Spleen (tissue), 11 donors: ENCODE measurements at regions not wholly inside any gene's neighbourhood (a gene's known extent, or its start where the extent isn't known, plus 50 kb on each side); places are given as distances from the start of the nearest gene placed in this dataset.

Experiments
- DNase-seq: peaks from one replicate; pipeline ENCODE4 v3.0.0-alpha.2; 2020
- H3K27ac ChIP-seq, 8 donors: fragments of 200-600 bp; sonication (generic) in 7 of 8; 1 replicate in 4 of 8; 2 replicates in 4 of 8; pipeline versions ENCODE4 v1.5.0 to v1.8.0; 2016 to 2021; ENCODE audit warnings: inconsistent platforms in 4 of 8, mild to moderate bottlenecking in 4 of 8, moderate library complexity in 1 of 8
- H3K27me3 ChIP-seq, 7 donors: fragments of 200-600 bp; sonication (generic) in 6 of 7; replicated peaks in 1 of 7; 1 replicate in 4 of 7; 2 replicates in 3 of 7; pipeline versions ENCODE4 v1.5.0 to v1.8.0; 2016 to 2021; ENCODE audit warnings: inconsistent platforms in 3 of 7, mild to moderate bottlenecking in 1 of 7
- H3K36me3 ChIP-seq, 6 donors: fragments of 200-600 bp; sonication (generic) in 5 of 6; 1 replicate in 4 of 6; 2 replicates in 2 of 6; pipeline versions ENCODE4 v1.5.0 to v1.8.0; 2016 to 2021; ENCODE audit warnings: inconsistent platforms in 2 of 6
- H3K4me1 ChIP-seq, 6 donors: fragments of 200-600 bp; sonication (generic) in 5 of 6; 1 replicate in 3 of 6; 2 replicates in 3 of 6; pipeline versions ENCODE4 v1.5.0 to v1.8.0; 2016 to 2021; ENCODE audit warnings: inconsistent platforms in 3 of 6
- H3K4me3 ChIP-seq, 8 donors: fragments of 200-600 bp; sonication (generic) in 7 of 8; 1 replicate in 4 of 8; 2 replicates in 4 of 8; pipeline versions ENCODE4 v1.5.0 to v1.8.0; 2016 to 2021; ENCODE audit warnings: inconsistent platforms in 4 of 8, mild to moderate bottlenecking in 4 of 8, moderate library complexity in 2 of 8
- H3K9me3 ChIP-seq, 8 donors: fragments of 200-600 bp; sonication (generic) in 7 of 8; 1 replicate in 4 of 8; 2 replicates in 4 of 8; pipeline versions ENCODE4 v1.5.0 to v1.8.0; 2016 to 2021; ENCODE audit warnings: inconsistent platforms in 4 of 8
- CTCF ChIP-seq, 11 experiments: fragments of 200-600 bp in 7 of 11; fragments of 450-650 bp in 4 of 11; sonication (generic) in 4 of 11; IDR thresholded peaks in 8 of 11; conservative IDR thresholded peaks in 3 of 11; 1 replicate in 7 of 11; 2 replicates in 4 of 11; pipeline versions ENCODE4 v1.4.0 to v1.8.0; 2016 to 2021; ENCODE audit warnings: antibody characterized with exemption in 11 of 11, inconsistent platforms in 4 of 11, mild to moderate bottlenecking in 1 of 11
- POLR2A ChIP-seq, 3 donors: fragments of 450-650 bp; IDR thresholded peaks; one replicate each; pipeline ENCODE4 v1.5.1; 2017; ENCODE audit warnings: antibody characterized with exemption in 3 of 3, mild to moderate bottlenecking in 1 of 3
- POLR2AphosphoS5 ChIP-seq, 3 donors: sonication (generic); formaldehyde crosslinking; IDR thresholded peaks; one replicate each; pipeline ENCODE4 v1.5.1; 2017; ENCODE audit warnings: antibody characterized with exemption in 3 of 3
- WGBS, 5 donors: extraction: QIAGEN DNeasy Blood & Tissue Kit in 3 of 5; methylation state at CpG; one replicate each; pipeline versions ENCODE4 v1.1.5 to v1.1.7; 2013 to 2018; 5-methylcytosine and 5-hydroxymethylcytosine counted together
- intact Hi-C: fragments of 100-400 bp; cut with DNase I; formaldehyde crosslinking; loops from one replicate; pipeline ENCODE4 v1.15.0; 2023; ENCODE audit warnings: low total_unique reads
- donor health status: healthy with polysubstance abuse.
- donor health status: DM: no; HTN: no; CAD: no; lungs with moderate emphysema.
- donor health status: DM: no; HTN: no; CAD: no.
- donor health status: Bipolar disorder and iron deficiency.
- donor health status: healthy.
- donor health status: DM: no; HTN: no; CAD: no.
- donor health status: DM: yes; HTN: yes; CAD: no.

- no peaks in the 10 kb centered on the region for H3K27me3 ChIP-seq
- peaks cover 0 to 37% (median 23%) of the 10 kb centered on the region in 8 donors for H3K9me3 ChIP-seq
- H3K27ac ChIP-seq, result no peak overlapping the region
- H3K4me1 ChIP-seq, result no peaks in the 10 kb centered on the region
- no peak for DNase-seq
- H3K4me3 ChIP-seq, result no peak overlapping the region
- no peaks in the 10 kb centered on the region for H3K36me3 ChIP-seq
- intact Hi-C loops, result no loop called here
- TF ChIP-seq POLR2A (IDR thresholded peaks at IDR 0.05), result no peak
- no peak for TF ChIP-seq POLR2AphosphoS5 (IDR thresholded peaks at IDR 0.05)
- TF ChIP-seq CTCF (IDR thresholded peaks at IDR 0.05 in 8 of 11, conservative IDR thresholded peaks at IDR 0.05 in 3 of 11), result no peak
Observed at GRCh38 chr9:102550266-102550665, 444.9 kb upstream of the CYLC2 start.

DNA sequence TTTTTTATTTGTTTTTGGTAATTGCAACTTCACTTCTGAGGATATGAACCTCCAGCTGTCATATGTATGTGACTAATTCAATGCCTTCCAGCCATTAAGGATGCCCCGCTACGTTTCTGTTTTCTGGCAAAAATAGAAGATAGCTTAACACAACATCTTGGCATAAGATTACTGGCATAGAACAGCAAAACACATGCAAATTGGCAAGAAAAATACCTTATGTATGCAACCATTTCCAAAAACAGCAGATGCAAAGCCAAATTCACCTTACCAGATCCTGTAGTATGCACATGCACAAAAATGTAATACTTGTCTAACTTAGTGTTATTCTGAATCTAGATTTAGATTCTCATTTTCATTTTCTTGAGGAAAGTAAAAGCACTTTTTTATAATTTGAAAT lies 461.1 kb upstream of the CYLC2 start:
- Histone ChIP-seq H3K27ac (no peak overlapping the region), H3K36me3 (no peaks in the 10 kb centered on the region), H3K27me3 (no peaks in the 10 kb centered on the region), H3K4me3 (no peak overlapping the region), H3K9me3 (peaks cover 0 to 9% (median 0%) of the 10 kb centered on the region in 8 donors), H3K4me1 (no peaks in the 10 kb centered on the region)
- DNase-seq, result no peak
- TF ChIP-seq POLR2A (IDR thresholded peaks at IDR 0.05), result no peak
- no peak for TF ChIP-seq CTCF (IDR thresholded peaks at IDR 0.05 in 8 of 11, conservative IDR thresholded peaks at IDR 0.05 in 3 of 11)
- no peak for TF ChIP-seq POLR2AphosphoS5 (IDR thresholded peaks at IDR 0.05)
- 77 to 85% (median 80%) methylated on average over 2 of the region's 2 CpGs for WGBS, 5 donors
- intact Hi-C loops, result no loop called here

DNA sequence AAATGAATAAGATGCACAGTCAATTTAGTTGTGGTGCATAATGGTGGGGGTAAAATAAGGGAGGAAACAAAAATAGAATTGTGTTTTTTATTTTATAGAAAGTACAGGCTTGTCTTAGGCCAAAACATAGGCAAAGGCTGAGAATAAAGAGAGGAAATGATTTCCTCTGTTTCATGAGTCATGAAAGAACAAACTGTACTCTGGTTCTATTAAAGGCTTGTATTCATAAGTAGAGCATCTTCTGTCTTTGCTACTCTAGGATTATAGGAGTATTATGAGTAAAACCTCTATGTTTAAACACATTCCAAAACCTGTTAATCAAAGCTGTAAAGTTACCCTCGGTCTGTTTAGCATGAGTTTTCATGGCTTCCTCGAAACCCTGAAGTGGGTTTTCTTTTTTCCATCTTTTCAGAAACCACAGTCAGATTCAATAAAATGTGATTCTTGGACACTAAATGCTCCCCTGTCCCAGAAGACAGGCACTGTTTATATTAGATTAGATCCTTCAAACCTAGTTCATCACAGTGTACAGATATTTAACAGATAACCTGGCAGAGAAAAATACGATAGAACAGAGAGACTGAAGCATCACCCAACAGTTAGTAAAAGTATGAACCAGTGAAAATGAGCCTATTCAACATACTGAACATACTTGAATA lies 473.9 kb upstream of the CYLC2 start:
- H3K9me3 ChIP-seq, result peaks cover 0 to 9% (median 3%) of the 10 kb centered on the region in 8 donors
- no peak overlapping the region for H3K27ac ChIP-seq
- intact Hi-C loops, result no loop called here
- no peaks in the 10 kb centered on the region for H3K36me3 ChIP-seq
- H3K4me1 ChIP-seq, result no peaks in the 10 kb centered on the region
- H3K27me3 ChIP-seq, result no peaks in the 10 kb centered on the region
- H3K4me3 ChIP-seq, result no peak overlapping the region
- TF ChIP-seq CTCF (IDR thresholded peaks at IDR 0.05 in 8 of 11, conservative IDR thresholded peaks at IDR 0.05 in 3 of 11) (no peak), POLR2AphosphoS5 (IDR thresholded peaks at IDR 0.05) (no peak), POLR2A (IDR thresholded peaks at IDR 0.05) (no peak)
- no peak for DNase-seq
- WGBS, 5 donors, result 78 to 90% (median 84%) methylated on average over 3 of the region's 3 CpGs

- no peaks in the 10 kb centered on the region for H3K27me3 ChIP-seq
- peaks cover 0 to 7% (median 0%) of the 10 kb centered on the region in 8 donors for H3K9me3 ChIP-seq
- no peak for DNase-seq
- no peaks in the 10 kb centered on the region for H3K4me1 ChIP-seq
- no peak overlapping the region for H3K4me3 ChIP-seq
- TF ChIP-seq POLR2AphosphoS5 (IDR thresholded peaks at IDR 0.05) (no peak), CTCF (IDR thresholded peaks at IDR 0.05 in 8 of 11, conservative IDR thresholded peaks at IDR 0.05 in 3 of 11) (no peak), POLR2A (IDR thresholded peaks at IDR 0.05) (no peak)
- H3K27ac ChIP-seq, result no peak overlapping the region
- intact Hi-C loops, result no loop called here
- H3K36me3 ChIP-seq, result no peaks in the 10 kb centered on the region
- WGBS, 5 donors, result 80 to 93% (median 87%) methylated on average over 5 of the region's 5 CpGs
Observed at GRCh38 chr9:102519423-102519822, 475.7 kb upstream of the CYLC2 start.
